ENCODE measurements at regions not wholly inside any gene's neighbourhood (a gene's known extent, or its start where the extent isn't known, plus 50 kb on each side); places are given as distances from the start of the nearest gene placed in this dataset.

- DNase-seq = no peak
Measured at GRCh38 chr10:130835068-130835467, 476.5 kb downstream of the TCERG1L start.

GRCh38 chr10:130836344-130836743 lies 475.2 kb downstream of the TCERG1L start:
- DNase-seq = no peak

- no peak for DNase-seq
Measured at GRCh38 chr10:130843051-130843653, 468.4 kb downstream of the TCERG1L start.

DNA sequence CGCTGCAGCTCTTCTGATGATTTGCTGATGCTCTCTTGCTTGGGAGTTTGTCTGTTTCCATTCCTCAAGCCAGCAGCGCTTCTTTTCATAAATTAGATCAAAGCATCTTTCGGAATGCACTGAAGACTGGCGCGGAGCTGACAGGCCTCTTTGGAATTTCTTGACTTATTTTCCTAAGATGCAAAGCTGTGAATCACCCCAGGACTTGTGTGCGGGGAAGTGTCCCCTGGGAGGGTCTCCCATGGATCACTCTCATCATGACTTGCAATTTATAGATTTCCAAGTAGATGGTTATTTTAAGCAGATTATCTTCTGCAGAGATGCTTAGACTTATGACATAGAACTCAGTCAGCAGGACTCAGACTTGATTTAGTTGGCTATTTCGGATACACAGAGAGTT lies 467.2 kb downstream of the TCERG1L start:
- DNase-seq = peak; percentile 5

GRCh38 chr10:130847170-130847569 lies 464.4 kb downstream of the TCERG1L start:
- no peak for DNase-seq

DNA sequence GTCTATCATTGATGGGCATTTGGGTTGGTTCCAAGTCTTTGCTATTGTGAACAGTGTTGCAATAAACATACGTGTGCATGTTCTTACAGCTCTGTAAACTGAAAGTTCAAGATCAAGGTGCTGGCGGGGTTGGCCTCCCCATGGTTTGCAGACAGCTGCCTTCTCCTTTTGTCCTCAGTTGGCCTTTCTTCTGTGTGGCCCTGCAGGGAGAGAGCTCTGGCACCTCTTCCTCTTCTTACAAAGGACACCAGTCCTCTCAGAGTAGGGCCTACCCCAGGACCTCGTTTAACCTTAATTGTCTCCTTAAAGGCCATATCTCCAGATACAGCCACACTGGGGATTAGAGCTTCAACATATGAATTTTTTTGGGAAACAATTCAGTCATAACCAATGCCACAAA lies 462.7 kb downstream of the TCERG1L start:
- DNase-seq = no peak

DNA sequence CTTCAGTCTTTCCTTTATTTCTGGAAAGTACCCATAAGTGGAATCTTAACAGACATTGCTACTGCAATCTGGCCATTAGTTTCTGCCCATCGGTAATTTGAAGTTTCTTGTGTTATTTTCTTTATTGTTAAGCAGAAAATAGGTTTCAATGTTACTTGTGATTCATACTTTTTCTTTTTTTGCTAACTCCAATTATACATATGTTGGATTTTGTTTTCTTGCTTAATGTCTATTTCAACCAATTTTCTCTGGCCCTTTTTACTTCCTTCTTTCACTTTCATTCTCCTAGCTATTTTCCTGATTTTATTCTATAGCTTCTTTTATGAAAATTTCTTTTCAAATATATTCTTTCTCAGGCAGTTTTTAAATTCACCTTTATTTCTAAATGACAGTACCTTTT lies 457.4 kb downstream of the TCERG1L start:
- no peak for DNase-seq

DNA sequence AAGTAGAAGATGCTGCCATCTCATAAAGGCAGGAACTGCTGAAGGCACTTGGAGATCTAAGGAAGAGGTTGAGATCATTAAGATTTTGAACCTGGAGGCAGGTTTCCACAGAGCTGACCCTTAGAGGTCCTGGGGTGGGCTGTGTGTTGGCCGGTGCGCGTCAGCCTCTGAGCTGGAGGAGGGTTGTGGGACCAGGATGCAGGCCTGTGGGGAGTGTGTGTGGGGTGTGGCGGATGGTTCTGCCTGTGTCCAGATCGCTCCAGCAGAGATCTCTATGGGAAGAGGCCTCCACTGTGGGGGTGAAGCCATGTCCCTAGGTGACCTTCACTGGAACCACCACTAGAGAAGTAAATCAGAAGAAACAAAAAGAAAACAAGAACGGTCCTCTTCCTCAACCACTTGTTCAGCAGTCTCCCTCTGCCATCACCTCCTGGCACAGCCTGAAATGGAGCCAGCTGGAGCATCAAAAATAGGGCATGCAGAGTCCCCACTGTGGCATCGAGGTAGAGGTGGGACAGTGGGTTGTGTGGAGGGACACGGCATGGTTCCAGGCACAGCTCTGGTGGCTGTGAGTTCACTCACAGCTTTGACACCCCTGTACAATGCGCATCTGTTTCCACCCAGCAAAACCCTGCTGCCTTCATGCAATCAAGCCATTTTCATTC lies 453.8 kb downstream of the TCERG1L start:
- no peak for DNase-seq

- DNase-seq = no peak
Measured at GRCh38 chr10:130858626-130859025, 452.9 kb downstream of the TCERG1L start.

DNA sequence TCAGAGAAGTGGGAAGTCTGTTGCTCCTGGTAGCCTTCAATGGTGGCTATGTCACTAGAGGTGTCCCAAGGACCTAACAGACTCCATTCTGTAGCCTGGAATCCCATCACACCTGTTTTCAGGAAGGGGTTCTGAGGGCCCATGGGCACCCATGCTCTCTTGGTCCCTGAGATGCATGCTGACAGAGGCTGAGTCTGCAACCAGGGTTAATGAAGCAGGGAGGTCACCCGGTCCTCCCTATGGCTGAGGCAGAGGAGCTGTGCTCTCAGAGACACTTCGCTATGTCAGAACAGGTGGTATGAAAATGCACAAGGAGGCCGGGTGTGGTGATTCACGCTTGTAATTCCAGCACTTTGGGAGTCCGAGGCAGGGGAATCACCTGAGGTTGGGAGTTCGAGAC lies 452.1 kb downstream of the TCERG1L start:
- no peak for DNase-seq

GRCh38 chr10:130862122-130862521 lies 449.4 kb downstream of the TCERG1L start:
- DNase-seq = no peak

GRCh38 chr10:130862626-130863025 lies 448.9 kb downstream of the TCERG1L start:
- no peak for DNase-seq

DNA sequence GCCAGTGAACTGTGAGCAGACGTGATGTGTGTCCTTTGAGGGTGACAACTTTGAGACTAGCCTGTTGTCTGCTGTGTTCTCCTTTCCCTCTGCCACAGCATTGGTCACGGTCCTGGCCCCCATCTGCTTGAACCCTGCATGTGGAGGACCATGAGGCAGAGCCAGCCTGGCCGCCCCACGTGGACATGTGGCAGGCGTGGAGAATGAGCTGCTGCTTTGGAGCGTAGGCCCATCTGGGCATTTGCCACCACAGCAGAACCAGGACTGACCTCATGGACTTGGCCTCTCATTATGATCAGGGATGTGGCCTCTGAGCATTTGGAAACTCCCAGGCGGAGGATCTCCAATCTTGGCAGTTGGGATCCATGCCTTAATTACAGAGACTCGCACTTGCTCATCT lies 448.5 kb downstream of the TCERG1L start:
- DNase-seq = no peak

DNA sequence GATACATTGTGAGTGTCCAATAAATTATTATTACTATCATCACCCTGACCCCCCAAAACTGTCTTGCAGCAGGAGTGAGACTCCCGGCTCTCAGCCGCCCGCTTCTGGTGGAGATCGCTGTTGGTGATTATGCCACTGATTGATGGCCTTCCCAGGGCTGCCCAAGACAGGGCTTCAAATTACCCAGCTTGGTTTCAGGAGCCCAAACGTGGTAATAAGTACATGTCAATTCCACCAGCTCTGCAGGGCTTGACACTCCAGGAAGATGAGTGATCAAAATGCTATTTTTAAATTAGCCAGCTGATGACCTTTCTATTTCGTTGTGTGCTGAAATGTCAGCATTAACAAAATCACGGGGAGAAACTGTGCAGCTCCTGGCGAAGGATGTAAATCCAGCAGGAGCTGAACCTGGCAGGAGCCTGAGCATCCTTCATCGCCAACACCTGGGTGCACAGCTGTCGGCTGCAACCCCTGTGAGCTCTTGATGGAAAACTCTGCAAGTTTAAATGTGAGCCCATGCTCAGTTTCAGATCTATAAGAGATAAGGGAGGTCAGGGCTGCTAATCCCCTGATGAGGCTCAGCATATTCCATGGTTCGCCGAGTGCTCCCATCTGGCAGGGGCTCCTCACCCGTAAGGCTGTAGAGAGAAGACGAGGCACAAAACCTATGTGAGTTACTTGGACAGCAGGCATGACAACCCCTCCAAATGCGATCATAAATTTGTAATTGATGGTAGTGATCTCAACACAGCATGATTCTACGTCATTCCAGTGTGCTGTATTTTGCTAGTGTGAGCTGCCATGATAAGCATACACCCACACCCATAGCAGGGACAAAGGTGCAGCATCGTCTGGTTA lies 446.3 kb downstream of the TCERG1L start:
- DNase-seq = no peak

DNA sequence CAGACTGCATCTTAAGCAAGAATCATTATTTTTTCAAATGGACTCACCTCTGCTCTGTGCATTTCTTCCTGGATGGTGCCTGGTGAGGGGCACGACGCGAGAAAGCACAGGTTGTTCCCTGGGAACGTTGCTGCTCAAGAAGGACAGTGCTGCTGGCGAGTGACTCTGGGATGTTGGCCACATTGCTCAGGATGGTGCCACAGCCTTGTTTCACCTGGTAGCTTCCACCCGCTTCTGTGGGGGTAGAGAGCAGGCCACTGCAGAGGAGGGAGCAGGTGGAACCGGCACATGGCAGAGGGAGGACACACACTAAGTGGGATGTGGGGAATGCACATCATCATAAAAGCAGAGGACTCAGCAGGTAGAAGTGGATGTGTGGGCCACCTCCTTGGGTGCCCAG lies 444.7 kb downstream of the TCERG1L start:
- DNase-seq = no peak

DNA sequence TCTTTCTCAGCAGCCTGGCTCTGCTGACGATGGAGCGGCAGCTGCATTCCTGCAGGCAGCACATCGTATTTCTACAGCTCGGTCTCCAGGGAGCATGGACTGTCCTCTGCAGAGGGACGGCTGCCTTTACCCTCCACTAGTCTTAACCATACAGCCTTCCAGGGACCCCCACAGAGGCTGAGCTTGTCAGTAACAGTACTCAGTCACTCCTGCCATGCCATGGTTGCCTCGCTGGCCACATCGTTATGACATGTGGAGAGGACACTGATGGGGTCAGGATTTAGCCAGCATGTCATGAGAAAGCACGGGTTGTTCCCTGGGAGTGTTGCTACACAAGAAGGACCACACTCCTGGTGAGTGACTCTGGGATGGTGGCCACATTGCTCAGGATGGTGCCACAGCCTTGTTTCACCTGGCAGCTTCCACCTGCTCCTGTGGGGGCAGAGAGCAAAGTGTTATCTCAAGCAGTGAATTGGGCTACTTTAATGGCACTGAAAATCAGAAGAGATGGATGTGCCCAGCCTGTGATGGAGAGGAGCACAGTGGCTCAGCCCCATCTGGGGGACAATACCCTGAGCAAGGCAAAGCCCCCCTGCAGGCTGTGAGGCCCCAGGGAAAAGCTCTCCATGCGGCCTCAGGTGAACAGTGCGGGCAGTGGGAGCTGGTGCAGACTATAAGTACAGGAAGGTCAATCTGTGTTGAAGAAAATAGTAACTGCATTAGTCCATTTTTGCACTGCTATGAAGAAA lies 443.9 kb downstream of the TCERG1L start:
- no peak for DNase-seq

DNA sequence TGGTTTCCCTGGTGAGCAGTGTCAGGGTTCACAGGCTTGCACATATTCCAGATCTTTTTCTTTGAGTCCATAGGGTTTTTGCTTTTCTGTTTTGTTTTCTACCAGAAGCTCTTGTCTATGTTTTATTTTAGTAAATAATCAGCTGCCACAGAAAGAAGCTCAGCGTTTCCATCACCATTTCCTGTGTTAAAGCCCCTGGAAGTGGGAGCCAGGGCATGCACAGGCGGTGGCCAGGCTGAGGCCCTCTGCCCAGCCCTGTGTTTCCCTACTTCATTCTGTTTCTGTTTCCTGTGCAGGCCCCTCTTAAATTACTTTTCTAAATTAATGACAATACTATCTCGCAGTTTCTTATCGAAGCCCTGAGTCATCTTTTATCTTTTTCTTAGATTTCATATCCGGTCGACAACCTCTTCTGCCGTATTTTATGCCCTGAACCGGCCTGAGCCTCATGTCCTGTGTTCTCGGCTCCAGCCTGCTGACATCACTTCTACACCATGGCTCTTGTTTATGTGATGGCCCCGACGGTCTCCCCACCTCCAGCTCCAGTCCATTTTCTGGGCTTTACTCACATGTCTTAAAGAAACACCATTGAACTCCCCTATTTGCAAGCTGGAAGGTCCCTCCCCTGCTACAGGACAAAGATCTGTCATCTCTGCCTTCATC lies 442.2 kb downstream of the TCERG1L start:
- no peak for DNase-seq

DNA sequence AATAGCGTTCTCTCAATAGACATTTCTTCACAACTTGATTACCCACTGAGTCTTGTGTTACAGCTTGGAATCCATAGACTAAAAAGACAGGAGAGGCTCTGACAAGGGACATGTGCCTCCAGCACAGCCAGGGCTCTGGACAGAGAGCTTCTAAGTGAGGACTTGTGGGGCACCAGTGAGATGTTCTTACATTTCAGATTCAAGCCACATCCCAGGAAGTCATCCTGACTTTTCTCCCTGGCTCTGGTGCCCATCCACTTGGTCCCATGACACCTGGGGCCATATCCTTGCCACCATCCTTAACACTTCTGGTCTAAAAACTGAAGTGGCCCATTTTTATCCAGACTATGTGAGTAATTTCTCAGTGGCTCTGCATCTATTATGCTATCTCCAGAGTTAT lies 440.1 kb downstream of the TCERG1L start:
- no peak for DNase-seq

DNA sequence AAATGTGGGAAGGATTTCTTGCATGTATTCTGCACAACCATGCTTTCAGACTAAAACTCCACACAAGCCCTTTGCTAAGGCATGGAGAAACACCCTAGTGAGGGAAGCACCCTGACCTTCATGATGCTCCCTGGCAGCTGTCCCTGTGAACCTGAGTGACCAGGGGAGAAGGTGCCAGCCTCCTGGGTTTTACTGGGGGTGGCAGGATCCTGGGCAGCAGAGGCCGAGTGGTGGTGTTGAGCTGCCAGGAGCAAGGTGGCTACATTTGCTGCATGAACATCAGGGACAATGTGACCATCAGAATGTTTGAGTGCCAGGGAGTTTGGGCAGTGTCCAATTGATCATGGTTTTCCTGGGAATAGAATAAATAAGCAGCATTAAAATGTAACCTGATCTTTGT lies 437.9 kb downstream of the TCERG1L start:
- DNase-seq = no peak

GRCh38 chr10:130875116-130875515 lies 436.4 kb downstream of the TCERG1L start:
- DNase-seq = no peak

GRCh38 chr10:130875897-130876472 lies 435.5 kb downstream of the TCERG1L start:
- no peak for DNase-seq

GRCh38 chr10:130877126-130877525 lies 434.4 kb downstream of the TCERG1L start:
- no peak for DNase-seq
